Spinal cord (tissue), 9 donors: ENCODE measurements at regions not wholly inside any gene's neighbourhood (a gene's known extent, or its start where the extent isn't known, plus 50 kb on each side); places are given as distances from the start of the nearest gene placed in this dataset.
"Not testable (repeated sequence)": the region's sequence is repeated elsewhere in the genome, so short reads cannot be mapped to it uniquely, and the experiment has no call there.

ENCODE experiments used
- DNase-seq, 6 donors: peaks; one replicate each; pipeline versions ENCODE4 v3.0.0 to v3.0.0-alpha.2; 2013 to 2015; ENCODE audit warnings: low spot score in 6 of 6, low read depth in 4 of 6
- H3K27ac ChIP-seq: one replicate; pipeline ENCODE4 v1.5.1; 2013; ENCODE audit warnings: low read depth, low read length, control low read depth
- H3K27me3 ChIP-seq: one replicate; pipeline ENCODE4 v1.6.1; 2013; ENCODE audit warnings: low read length; ENCODE audit not compliant: control insufficient read depth, insufficient read depth
- H3K36me3 ChIP-seq: one replicate; pipeline ENCODE4 v1.6.1; 2013; ENCODE audit warnings: low read length; ENCODE audit not compliant: control insufficient read depth, insufficient read depth
- H3K4me1 ChIP-seq: one replicate; pipeline ENCODE4 v1.6.1; 2013; ENCODE audit warnings: low read length; ENCODE audit not compliant: control insufficient read depth, insufficient read depth
- H3K4me3 ChIP-seq: one replicate; pipeline ENCODE4 v1.5.1; 2013; ENCODE audit warnings: low read depth, low read length, control low read depth
- H3K9me3 ChIP-seq: one replicate; pipeline ENCODE4 v1.6.1; 2013; ENCODE audit warnings: low read length; ENCODE audit not compliant: control insufficient read depth, insufficient read depth
- WGBS: methylation state at CpG from one replicate; pipeline ENCODE4 v1.1.5; 2013; ENCODE audit warnings: missing lambda C conversion rate; ENCODE audit not compliant: insufficient coverage; 5-methylcytosine and 5-hydroxymethylcytosine counted together
- donor health status: healthy.

DNA sequence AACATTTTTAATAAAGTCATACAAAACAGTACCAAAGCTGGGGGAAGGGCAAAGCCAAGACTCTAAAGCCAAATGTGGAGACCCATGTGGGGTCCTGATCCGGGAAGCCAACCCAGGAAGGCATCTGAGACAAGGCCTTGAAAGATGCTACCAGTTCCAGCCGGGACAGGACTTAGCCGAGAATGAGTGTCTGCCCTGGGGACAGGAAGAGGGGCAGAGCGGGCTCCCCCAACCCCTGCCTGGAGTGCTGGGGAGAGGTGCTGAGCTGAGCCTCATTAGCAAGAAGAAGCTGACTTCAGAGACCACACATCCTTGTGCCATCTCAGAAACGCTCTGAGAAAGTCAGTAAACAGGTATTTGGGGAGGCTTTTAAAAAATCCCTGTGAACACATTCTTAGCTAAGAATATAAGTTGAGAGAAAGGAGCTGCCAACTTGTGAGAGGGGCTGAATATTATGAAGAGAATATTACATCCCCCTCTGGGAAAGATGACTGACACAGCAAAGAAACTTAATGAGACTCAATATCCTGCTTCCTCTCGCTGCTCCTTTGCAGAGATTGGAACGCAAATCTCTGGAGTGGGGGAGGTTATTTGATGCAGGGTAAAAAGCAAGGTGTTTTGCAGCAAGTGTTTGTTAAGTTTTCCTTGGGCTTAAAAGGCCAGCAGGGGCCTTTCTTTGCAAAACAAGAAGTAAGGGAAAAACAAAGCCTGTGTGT, 103.3 kb upstream of the KCND3 start:
- DNase-seq, result peak in 1 of 6 donors; percentile 80
- Histone ChIP-seq H3K4me1 (no peaks in the 10 kb centered on the region), H3K36me3 (no peaks in the 10 kb centered on the region), H3K27ac (no peak overlapping the region), H3K27me3 (no peaks in the 10 kb centered on the region), H3K4me3 (no peak overlapping the region), H3K9me3 (no peaks in the 10 kb centered on the region)
- 30% methylated on average over 5 of the region's 7 CpGs for WGBS

DNA sequence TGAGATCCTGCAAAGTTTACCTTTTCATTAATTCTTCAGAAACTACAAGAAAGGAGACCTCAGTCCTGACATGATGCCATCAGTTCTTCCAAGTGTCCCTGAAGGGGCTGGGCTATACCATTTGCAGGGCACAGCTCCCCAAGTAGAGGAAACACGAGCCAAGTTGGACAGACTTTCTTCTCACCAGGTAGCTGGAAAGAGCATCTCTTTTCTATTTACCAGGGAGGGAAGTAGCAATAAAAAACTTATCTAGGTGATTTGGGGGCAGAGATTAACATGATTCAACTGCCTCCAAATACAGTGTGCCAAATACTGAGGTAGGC, 103.9 kb upstream of the KCND3 start:
- Histone ChIP-seq H3K36me3 (no peaks in the 10 kb centered on the region), H3K9me3 (no peaks in the 10 kb centered on the region), H3K4me1 (no peaks in the 10 kb centered on the region), H3K4me3 (no peak overlapping the region), H3K27me3 (no peaks in the 10 kb centered on the region), H3K27ac (no peak overlapping the region)
- DNase-seq, result no peak
- WGBS, result no CpG with 5 or more reads among the region's 1 CpG

DNA sequence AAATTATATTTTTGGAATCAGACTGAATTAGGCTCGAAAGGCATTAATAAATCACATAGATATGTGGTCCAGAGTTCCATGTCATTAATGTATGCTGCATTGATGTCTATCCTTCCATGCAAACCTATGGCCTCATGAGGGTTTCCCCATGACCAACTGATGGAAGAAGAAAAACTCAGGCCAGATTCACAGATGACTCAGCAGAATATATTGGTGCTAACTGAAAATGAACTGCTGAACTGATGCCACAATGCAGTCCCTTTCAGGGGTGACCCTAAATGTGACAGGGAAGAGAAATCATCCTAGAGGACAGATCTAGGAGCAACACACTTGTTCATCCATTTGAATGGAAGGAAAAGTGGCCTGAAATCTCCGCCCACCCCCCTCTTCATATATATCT, 110.5 kb upstream of the KCND3 start:
- no peak for DNase-seq

DNA sequence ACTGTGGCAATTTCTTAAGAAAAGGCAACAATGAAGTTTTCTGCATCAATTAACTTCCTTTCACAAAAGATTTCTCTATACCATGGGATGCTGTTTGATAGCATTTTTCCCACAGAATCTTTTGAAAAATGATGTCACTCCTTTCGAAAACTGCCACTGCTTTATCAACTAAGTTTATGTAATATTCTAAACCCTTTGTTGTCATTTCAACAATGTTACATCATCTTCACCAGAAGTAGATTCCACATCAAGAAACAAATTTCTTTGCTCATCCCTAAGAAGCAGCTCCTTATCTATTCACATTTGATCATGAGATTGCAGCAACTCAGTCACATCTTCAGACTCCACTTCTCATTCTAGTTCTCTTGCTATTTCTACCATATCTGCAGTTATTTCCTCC, 116.1 kb upstream of the KCND3 start:
- Histone ChIP-seq H3K36me3 (no peaks in the 10 kb centered on the region), H3K9me3 (no peaks in the 10 kb centered on the region), H3K4me3 (no peak overlapping the region), H3K27me3 (no peaks in the 10 kb centered on the region), H3K27ac (no peak overlapping the region), H3K4me1 (no peaks in the 10 kb centered on the region)
- DNase-seq, result no peak
- no CpG with 5 or more reads among the region's 1 CpG for WGBS

More for the DNA sequence above, 110.5 kb upstream of the KCND3 start:
- Histone ChIP-seq H3K27me3 (no peaks in the 10 kb centered on the region), H3K9me3 (no peaks in the 10 kb centered on the region), H3K4me1 (no peaks in the 10 kb centered on the region), H3K36me3 (no peaks in the 10 kb centered on the region), H3K27ac (no peak overlapping the region), H3K4me3 (no peak overlapping the region)
- WGBS, result no CpG with 5 or more reads among the region's 2 CpGs

DNA sequence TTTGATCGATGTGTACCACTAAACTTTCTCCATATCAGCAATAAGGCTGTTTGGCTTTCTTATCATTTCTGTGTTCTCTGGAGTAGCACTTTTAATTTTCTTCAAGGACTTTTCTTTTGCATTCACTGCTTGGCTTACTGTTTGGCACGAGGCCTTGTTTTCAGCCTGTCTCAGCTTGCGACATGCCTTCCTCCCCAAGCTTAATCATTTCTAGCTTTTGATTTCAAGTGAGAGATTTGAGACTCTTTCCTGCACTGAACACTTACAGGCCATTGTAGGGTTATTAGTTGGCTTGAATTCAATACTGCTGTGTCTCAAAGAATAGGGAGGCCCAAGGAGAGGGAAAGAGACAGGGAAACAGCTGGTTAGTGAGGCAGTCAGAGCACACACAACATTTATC, 120.6 kb upstream of the KCND3 start:
- H3K4me3 ChIP-seq, result no peak overlapping the region
- peak in 2 of 6 donors; percentile 3 to 33 for DNase-seq
- no CpG with 5 or more reads among the region's 3 CpGs for WGBS
- no peaks in the 10 kb centered on the region for H3K27me3 ChIP-seq
- no peaks in the 10 kb centered on the region for H3K36me3 ChIP-seq
- no peaks in the 10 kb centered on the region for H3K4me1 ChIP-seq
- no peaks in the 10 kb centered on the region for H3K9me3 ChIP-seq
- no peak overlapping the region for H3K27ac ChIP-seq

DNA sequence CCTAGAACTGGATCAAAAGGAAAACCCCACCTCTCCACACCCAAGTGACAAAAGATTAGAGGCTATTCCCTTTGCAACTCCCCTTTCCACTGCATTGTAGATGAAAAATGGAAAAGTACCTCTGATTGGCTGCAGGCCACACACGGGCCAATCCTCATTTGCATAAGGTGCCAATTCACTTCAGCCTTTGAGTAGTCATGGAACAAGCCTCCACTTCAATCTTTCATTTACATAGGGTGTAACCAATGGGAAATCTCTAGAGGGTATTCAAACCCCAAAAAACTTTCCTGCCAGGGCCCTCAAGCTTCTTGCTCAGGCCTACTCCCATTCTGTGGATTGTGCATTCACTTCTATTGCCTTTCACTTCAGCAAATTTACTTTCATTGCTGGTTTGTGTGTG, 122.3 kb upstream of the KCND3 start:
- Histone ChIP-seq H3K4me1 (no peaks in the 10 kb centered on the region), H3K27ac (no peak overlapping the region), H3K36me3 (no peaks in the 10 kb centered on the region), H3K27me3 (no peaks in the 10 kb centered on the region), H3K4me3 (no peak overlapping the region), H3K9me3 (no peaks in the 10 kb centered on the region)
- WGBS, result 80% methylated on average over 1 of the region's 1 CpG
- DNase-seq, result no peak

DNA sequence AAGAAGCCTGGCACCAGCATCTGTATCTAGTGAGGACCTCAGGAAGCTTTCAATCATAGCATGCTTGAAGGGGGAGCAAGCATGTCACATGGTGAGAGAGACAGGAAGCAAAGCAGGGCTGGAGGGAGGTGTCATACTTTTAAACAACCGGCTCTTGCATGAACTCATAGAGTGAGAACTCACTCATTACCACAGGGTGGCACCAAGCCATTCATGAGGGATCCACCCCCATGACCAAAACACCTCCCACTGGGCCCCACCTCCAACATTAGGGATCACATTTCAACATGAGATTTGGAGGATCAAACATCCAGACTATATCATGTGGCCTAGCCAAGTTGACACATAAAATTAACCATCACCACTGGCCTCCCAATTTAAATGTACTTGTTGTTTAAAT, 125.1 kb upstream of the KCND3 start:
- no peaks in the 10 kb centered on the region for H3K27me3 ChIP-seq
- H3K9me3 ChIP-seq, result no peaks in the 10 kb centered on the region
- no peak overlapping the region for H3K4me3 ChIP-seq
- H3K27ac ChIP-seq, result no peak overlapping the region
- no peaks in the 10 kb centered on the region for H3K4me1 ChIP-seq
- WGBS, result 60% methylated on average over 1 of the region's 1 CpG
- H3K36me3 ChIP-seq, result no peaks in the 10 kb centered on the region
- no peak for DNase-seq

DNA sequence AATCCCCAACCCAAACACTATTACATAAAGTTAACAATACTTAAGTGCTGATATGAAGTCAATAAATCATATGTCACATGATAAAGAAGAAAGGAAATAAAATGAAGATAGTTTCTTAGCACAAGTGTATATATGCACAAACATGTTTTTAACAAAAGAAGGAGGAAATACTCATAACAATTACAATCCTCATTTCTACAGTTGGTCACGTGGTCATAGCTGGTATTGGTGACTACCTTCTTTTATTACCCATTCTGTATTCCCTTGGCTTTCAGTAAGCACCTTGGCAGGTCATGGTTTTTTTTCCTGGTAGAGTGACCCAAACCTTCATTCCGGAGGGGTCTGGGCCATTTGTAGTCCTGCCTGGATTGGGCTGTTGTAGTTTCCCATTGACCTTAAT, 137.1 kb upstream of the KCND3 start:
- H3K4me3 ChIP-seq, result no peak overlapping the region
- H3K36me3 ChIP-seq, result no peaks in the 10 kb centered on the region
- no CpG with 5 or more reads among the region's 2 CpGs for WGBS
- no peaks in the 10 kb centered on the region for H3K27me3 ChIP-seq
- no peaks in the 10 kb centered on the region for H3K4me1 ChIP-seq
- H3K9me3 ChIP-seq, result no peaks in the 10 kb centered on the region
- no peak overlapping the region for H3K27ac ChIP-seq
- no peak for DNase-seq

DNA sequence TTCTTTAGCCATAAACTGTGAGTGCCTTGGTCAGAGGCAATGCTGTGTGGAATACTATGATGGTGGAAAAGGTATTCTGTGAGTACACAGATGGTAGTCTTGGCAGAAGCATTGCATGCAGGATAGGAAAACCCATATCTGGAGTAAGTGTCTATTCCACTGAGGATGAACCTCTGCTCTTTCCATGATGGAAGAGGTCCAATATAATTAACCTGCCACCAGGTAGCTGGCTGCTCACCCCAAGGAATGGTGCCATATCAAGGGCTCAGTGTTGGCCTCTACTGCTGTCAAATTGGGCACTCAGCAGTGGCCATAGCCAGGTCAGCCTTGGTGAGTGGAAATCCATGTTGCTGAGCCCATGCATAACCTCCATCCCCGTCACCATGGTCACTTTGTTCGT, 138.1 kb upstream of the KCND3 start:
- not testable (repeated sequence) for H3K9me3 ChIP-seq, H3K36me3 ChIP-seq, H3K27me3 ChIP-seq, DNase-seq, H3K4me3 ChIP-seq, H3K27ac ChIP-seq, H3K4me1 ChIP-seq
- WGBS, result 100% methylated on average over 2 of the region's 2 CpGs

DNA sequence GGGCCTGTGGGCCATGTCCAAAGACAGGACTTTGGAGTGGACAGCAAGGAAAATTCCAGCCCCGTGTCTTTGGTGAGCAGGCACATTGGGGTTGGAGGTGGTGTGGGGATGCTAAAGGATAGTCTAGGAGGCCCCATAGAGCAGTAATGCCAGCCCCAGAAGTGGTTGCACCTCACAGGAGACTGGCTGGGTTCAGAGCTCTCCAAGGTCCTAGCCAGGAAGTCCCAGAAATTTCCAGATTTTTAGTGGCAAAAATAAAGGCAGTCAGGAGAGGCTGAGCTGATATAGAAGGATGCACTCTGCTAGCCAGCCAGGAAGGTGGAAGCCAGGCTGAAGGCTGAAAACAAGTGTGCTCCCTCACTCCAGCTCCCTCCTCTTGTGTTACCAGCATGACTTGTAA, 144.0 kb upstream of the KCND3 start:
- 100% methylated on average over 1 of the region's 1 CpG for WGBS
- no peak for DNase-seq
- H3K4me3 ChIP-seq, result no peak overlapping the region
- H3K27ac ChIP-seq, result no peak overlapping the region
- H3K36me3 ChIP-seq, result no peaks in the 10 kb centered on the region
- no peaks in the 10 kb centered on the region for H3K27me3 ChIP-seq
- H3K9me3 ChIP-seq, result no peaks in the 10 kb centered on the region
- no peaks in the 10 kb centered on the region for H3K4me1 ChIP-seq
